Smooth muscle cell (in vitro differentiated cells): ENCODE measurements at regions not wholly inside any gene's neighbourhood (a gene's known extent, or its start where the extent isn't known, plus 50 kb on each side); places are given as distances from the start of the nearest gene placed in this dataset.

Source experiments
- DNase-seq: peaks from one replicate; lab custom pipeline; 2025; ENCODE audit not compliant: unreplicated experiment; lab: John Stamatoyannopoulos, UW
- H2AFZ ChIP-seq: fragments of 200-600 bp; sonication (generic); 2 replicates; pipeline ENCODE4 v1.6.0; 2016; ENCODE audit warnings: antibody characterized with exemption, low read depth, mild to moderate bottlenecking
- H3F3A ChIP-seq: fragments of 200-600 bp; sonication (generic); 2 replicates; pipeline ENCODE4 v1.6.0; 2017; ENCODE audit warnings: antibody characterized with exemption, low read depth
- H3K27ac ChIP-seq: fragments of 200-600 bp; sonication (generic); 2 replicates; pipeline ENCODE4 v1.5.1; 2016; ENCODE audit warnings: low read depth, mild to moderate bottlenecking
- H3K27me3 ChIP-seq: fragments of 200-600 bp; sonication (generic); 2 replicates; pipeline ENCODE4 v1.6.1; 2016; ENCODE audit warnings: low read depth, mild to moderate bottlenecking
- H3K36me3 ChIP-seq: fragments of 200-600 bp; sonication (generic); 2 replicates; pipeline ENCODE4 v1.5.1; 2016; ENCODE audit warnings: low read depth
- H3K4me1 ChIP-seq: fragments of 200-600 bp; sonication (generic); 2 replicates; pipeline ENCODE4 v1.5.1; 2016; ENCODE audit warnings: low read depth
- H3K4me2 ChIP-seq: fragments of 200-600 bp; sonication (generic); 2 replicates; pipeline ENCODE4 v1.6.0; 2016; ENCODE audit warnings: mild to moderate bottlenecking
- H3K4me3 ChIP-seq: fragments of 200-600 bp; sonication (generic); 2 replicates; pipeline ENCODE4 v1.5.1; 2016; ENCODE audit warnings: mild to moderate bottlenecking
- H3K79me2 ChIP-seq: fragments of 200-600 bp; sonication (generic); 2 replicates; pipeline ENCODE4 v1.6.0; 2016; ENCODE audit warnings: low read depth, mild to moderate bottlenecking
- H3K9ac ChIP-seq: fragments of 200-600 bp; sonication (generic); 2 replicates; pipeline ENCODE4 v1.6.0; 2016; ENCODE audit warnings: low read depth
- H3K9me3 ChIP-seq: fragments of 200-600 bp; sonication (generic); replicated peaks from 2 replicates; pipeline ENCODE4 v1.5.1; 2016; ENCODE audit warnings: low read depth
- H4K20me1 ChIP-seq: fragments of 200-600 bp; sonication (generic); 2 replicates; pipeline ENCODE4 v1.6.0; 2016; ENCODE audit warnings: low read depth
- CTCF ChIP-seq: fragments of 200-600 bp; sonication (generic); IDR thresholded peaks from 2 replicates; pipeline ENCODE4 v1.5.1; 2017; ENCODE audit warnings: borderline replicate concordance, mild to moderate bottlenecking, antibody characterized with exemption; ENCODE audit not compliant: insufficient read depth, poor library complexity, severe bottlenecking
- WGBS: methylation state at CpG from one replicate; pipeline ENCODE4 v1.1.7; 2016; ENCODE audit warnings: low lambda C conversion rate; 5-methylcytosine and 5-hydroxymethylcytosine counted together

DNA sequence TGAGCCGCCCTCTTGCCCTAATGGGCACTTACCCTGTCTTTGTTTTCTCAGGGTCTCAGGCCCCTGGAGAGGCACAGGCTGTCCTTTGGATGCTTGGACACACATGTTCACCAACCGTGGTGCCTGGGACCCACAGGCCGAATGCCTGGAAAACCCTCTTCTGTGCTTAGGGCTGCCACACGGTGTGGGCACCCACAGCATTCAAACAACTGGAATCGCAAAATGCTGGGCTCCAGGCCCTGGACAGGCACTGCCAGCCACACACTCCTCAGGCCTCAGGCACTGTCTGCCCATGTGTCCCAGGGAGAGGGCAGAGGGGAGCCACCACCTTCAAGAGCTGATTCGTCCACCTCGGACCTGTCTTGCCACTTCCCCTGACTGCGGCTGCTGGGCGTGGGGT, 123.1 kb upstream of the ACKR3 start:
- no peaks in the 10 kb centered on the region for H3F3A ChIP-seq
- WGBS = 98% methylated on average over 9 of the region's 9 CpGs
- no peaks in the 10 kb centered on the region for H3K4me1 ChIP-seq
- no peaks in the 10 kb centered on the region for H4K20me1 ChIP-seq
- no peaks in the 10 kb centered on the region for H3K9me3 ChIP-seq
- DNase-seq = no peak
- peaks cover 4% of the 10 kb centered on the region for H3K27me3 ChIP-seq
- H3K36me3 ChIP-seq = no peaks in the 10 kb centered on the region
- no peak overlapping the region for H3K27ac ChIP-seq
- no peak overlapping the region for H3K4me2 ChIP-seq
- no peak overlapping the region for H3K9ac ChIP-seq
- no peak for TF ChIP-seq CTCF
- H3K79me2 ChIP-seq = no peaks in the 10 kb centered on the region
- H2AFZ ChIP-seq = no peak overlapping the region
- no peak overlapping the region for H3K4me3 ChIP-seq

GRCh38 chr2:236449167-236449761, 120.4 kb upstream of the ACKR3 start:
- no peak for TF ChIP-seq CTCF
- Histone ChIP-seq H3K79me2 (no peaks in the 10 kb centered on the region), H3K4me3 (no peak overlapping the region), H4K20me1 (no peaks in the 10 kb centered on the region), H2AFZ (no peak overlapping the region), H3K36me3 (no peaks in the 10 kb centered on the region), H3K9ac (no peak overlapping the region), H3K27me3 (peaks cover 7% of the 10 kb centered on the region), H3F3A (no peaks in the 10 kb centered on the region), H3K4me2 (no peak overlapping the region), H3K9me3 (no peaks in the 10 kb centered on the region), H3K27ac (no peak overlapping the region), H3K4me1 (no peaks in the 10 kb centered on the region)
- 80% methylated on average over 15 of the region's 15 CpGs for WGBS
- no peak for DNase-seq

DNA sequence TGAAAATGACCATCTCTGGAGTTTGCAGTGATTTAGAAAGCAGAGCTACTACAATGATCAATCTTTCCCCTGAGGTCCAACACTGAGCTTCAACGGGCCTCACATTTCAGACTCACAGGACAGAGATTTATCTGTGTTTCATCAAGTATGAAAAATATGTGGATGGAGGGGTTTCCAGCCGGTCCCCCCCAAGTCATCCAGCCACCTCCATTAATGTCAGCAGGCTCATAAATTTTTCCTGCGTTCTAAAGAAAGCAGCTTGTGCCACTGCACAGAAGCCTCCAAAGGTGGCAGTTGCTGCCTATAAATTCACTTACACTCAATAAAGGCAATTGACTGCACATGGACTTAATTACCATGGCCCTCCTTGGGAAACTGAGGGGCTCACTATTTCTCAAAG, 117.4 kb upstream of the ACKR3 start:
- H2AFZ ChIP-seq = no peak overlapping the region
- no peaks in the 10 kb centered on the region for H3F3A ChIP-seq
- H3K27me3 ChIP-seq = peaks cover 16% of the 10 kb centered on the region
- H3K4me3 ChIP-seq = no peak overlapping the region
- H3K9me3 ChIP-seq = no peaks in the 10 kb centered on the region
- H3K79me2 ChIP-seq = no peaks in the 10 kb centered on the region
- no peak overlapping the region for H3K4me2 ChIP-seq
- WGBS = 31% methylated on average over 3 of the region's 3 CpGs
- H3K4me1 ChIP-seq = no peaks in the 10 kb centered on the region
- no peak overlapping the region for H3K27ac ChIP-seq
- H3K36me3 ChIP-seq = no peaks in the 10 kb centered on the region
- no peak overlapping the region for H3K9ac ChIP-seq
- DNase-seq = no peak
- no peaks in the 10 kb centered on the region for H4K20me1 ChIP-seq
- TF ChIP-seq CTCF = no peak

- Histone ChIP-seq H3K4me1 (no peaks in the 10 kb centered on the region), H3K4me2 (no peak overlapping the region), H3K27me3 (peaks cover 16% of the 10 kb centered on the region), H3K36me3 (no peaks in the 10 kb centered on the region), H3F3A (no peaks in the 10 kb centered on the region), H3K79me2 (no peaks in the 10 kb centered on the region), H2AFZ (no peak overlapping the region), H3K9me3 (no peaks in the 10 kb centered on the region), H3K4me3 (no peak overlapping the region), H3K9ac (no peak overlapping the region), H4K20me1 (no peaks in the 10 kb centered on the region), H3K27ac (no peak overlapping the region)
- no peak for DNase-seq
- TF ChIP-seq CTCF = no peak
- WGBS = 95% methylated on average over 10 of the region's 10 CpGs
These were observed 115.5 kb upstream of the ACKR3 start for GRCh38 chr2:236454076-236454475.
